Retina (tissue), 1 donor: ENCODE measurements at regions not wholly inside any gene's neighbourhood (a gene's known extent, or its start where the extent isn't known, plus 50 kb on each side); places are given as distances from the start of the nearest gene placed in this dataset.
"Not testable (repeated sequence)": the region's sequence is repeated elsewhere in the genome, so short reads cannot be mapped to it uniquely, and the experiment has no call there.

ENCODE experiments used
- DNase-seq: peaks from one replicate; pipeline ENCODE4 v3.0.0-alpha.2; 2016

GRCh38 chr20:48350313-48350988 is 477.3 kb downstream of the PREX1 start:
- no peak for DNase-seq

DNA sequence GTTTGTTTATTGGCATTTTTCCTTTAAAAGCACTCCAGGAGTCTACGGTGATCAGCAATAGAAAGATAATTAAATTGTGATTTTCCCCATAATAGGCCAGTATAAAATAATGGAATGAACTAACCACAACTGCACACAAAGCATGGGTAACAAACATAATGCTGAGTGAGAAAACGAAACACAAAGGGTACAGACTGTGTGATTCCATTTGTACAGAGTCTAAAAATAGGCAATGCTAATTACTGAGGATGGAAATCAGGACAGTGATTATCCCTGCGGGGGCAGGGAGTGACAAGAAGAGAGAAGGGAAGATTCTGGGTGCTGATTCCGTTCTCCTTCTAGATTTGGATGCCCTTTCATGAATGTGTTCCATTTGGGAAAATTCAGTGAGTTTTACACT is 478.1 kb downstream of the PREX1 start:
- DNase-seq: no peak

- no peak for DNase-seq
These were observed 479.8 kb downstream of the PREX1 start for GRCh38 chr20:48348022-48348421.

- no peak for DNase-seq
These were observed 484.8 kb downstream of the PREX1 start for GRCh38 chr20:48342822-48343513.

- no peak for DNase-seq
These were observed 486.9 kb downstream of the PREX1 start for GRCh38 chr20:48340883-48341281.

DNA sequence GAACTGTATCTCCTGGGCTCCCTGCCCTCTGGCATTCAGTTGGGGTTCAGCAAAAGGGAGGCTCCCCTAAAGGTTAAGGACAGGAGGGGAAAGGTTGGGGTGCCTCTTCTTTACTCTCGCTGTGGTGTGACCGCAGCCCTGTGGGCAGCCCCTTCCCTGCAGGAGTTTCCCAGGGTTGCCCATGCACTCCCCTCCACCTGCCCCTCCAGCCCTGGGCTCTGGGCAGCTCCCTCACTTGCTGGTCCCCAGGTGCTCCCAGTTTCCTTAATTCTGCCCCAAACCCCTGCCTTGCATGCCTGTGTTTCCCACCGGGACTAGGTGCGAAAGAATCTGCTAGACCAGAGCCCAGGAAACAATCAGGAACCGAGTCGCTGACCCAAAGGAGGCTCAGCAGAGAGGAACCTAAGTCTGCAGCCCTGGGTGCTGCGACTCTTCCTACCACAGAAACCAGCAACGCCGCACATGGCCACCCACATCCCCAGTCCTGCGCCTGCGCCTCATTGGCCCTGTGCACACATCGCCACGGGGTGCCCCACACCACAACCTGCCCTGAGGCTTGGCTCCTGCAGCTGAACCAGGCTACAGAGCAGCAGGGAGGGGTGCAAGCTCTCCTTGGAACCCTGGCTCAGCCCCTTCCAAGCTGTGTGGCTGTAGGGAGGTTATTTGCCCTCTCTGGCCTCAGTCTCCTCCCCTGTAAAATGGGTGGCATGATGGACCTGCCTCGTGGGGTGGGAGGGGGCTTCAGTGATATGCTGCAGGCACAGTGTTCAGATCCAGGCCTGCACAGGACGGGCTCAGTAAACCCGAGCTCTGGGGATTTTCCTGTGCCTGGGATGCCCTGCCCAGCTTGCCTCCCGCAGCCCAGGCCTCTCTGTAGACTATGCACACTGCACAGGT is 487.6 kb downstream of the PREX1 start:
- no peak for DNase-seq

- DNase-seq: no peak
These were observed 488.4 kb downstream of the PREX1 start for GRCh38 chr20:48339190-48339985.

DNA sequence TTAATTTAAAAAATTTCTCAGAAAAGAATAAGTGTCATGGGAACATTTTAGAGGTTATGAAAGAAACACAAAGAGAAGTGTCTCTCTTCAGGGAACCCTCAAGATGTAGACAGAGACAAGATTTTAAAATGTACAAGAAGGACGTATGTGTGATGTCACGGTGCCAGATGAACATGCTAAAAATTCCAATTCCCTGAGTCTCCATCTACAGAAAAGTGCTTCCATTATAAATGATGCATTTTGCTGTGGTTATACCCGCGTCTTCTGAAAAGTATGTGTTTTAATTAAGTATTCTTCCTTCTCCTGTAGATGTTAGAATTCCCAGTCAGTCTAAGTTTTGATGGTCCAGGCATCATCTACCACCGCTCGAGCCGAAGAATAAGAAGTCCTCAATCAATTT is 489.1 kb downstream of the PREX1 start:
- no peak for DNase-seq

GRCh38 chr20:48336597-48336996 is 491.2 kb downstream of the PREX1 start:
- DNase-seq: no peak

- DNase-seq: no peak
These were observed 492.3 kb downstream of the PREX1 start for GRCh38 chr20:48335308-48336050.

GRCh38 chr20:48333707-48334106 is 494.1 kb downstream of the PREX1 start:
- DNase-seq: no peak

DNA sequence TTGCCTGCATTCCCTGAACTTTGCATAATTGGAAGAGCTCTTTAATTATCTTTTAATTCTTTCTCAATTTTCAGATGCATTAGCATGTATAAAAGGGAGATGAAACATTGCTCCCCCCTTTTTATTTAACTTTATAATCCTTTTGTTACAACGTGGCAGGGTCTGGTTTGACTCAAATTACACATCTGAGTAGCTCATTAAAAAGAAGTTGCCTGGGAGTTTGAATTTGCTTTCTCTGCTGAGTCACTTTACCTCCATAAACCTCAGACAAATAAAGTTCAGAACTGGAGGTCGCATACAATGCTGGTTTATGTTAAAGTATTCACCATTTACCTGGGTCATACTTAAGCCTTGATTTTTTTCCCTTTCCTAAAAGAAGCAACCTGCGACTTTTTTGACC is 495.2 kb downstream of the PREX1 start:
- no peak for DNase-seq

DNA sequence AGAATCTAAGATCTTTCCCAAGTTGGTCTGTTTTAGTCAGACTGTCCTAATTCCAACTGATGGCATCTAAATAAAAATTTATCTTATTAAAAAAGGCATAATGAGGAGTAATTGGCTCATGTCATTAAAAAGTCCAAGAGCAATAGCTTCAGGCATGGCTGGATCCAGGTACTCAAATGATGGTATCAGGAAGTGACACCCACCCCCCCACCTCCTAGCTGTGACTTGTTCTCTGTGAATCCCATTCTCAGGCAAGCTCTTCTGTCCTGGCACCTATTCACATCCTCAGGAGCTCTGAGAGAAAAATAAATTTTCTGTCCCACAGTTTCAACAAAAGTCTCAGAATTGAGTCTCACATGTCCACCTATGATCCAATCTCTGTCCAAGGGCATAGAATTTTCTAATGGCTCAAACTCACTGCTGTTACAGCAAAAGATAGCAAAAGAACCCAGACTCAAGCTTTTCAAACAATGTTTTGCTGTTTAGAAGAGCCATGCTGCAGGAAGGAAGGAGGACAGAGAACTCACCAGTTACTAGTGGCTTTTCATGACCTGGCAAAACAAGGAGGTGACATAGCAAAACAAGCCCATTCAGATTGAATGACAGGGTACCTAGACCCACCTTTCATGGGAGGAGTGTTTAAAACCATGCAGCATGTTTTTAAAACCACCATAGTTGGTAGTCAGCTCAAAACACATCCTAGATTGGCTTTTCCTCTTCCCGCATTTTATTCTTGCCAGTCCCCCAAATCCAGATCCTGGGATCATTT is 496.1 kb downstream of the PREX1 start:
- DNase-seq: no peak

DNA sequence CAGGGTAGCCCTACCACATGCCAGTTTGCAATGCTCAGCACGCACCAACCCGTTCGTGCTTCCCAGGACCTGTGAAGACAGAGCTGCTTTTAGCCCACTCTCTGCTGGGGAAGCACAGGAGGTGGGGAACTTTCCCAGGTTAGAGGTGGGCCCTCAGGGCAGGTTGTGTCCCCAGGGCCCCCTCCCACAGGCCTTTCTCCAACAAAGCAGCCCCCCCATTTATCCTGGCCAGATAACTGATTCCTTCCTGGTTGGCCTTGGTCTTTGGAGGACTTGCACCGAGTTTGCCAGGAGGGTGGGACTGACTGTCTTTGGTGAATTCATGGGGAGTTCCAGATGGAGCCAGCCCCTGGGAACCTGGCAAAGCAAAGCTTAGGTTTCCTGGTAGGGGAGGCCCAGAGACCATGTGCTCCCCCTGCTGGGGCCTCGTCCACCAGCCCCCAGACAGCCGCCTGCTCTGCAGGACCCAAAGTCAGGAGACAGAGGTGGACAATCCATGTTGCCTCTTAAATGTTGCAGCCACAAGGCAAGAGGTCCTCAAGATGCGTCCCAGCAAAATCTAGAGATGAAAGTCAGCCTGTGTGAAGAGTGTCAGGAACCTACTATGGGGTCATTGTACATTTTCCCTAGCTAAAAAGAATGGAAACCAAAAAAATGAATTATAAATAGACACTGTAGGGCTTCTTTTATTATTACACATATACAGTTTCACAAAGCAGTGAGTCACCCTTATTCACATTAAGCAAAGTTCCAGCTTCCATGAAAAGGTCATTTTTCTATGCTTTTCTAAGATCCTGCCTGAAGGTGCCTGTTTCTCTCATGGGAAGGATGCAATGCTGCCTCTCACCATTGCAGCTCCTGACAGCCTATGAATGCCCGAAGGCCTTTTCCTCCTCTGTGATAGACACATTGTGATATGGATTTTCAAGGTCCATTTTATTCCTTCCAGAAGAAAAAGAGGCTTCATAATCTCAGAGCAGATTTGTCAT is 497.8 kb downstream of the PREX1 start:
- DNase-seq: peak; percentile 33

GRCh38 chr20:48329031-48329615 is 498.7 kb downstream of the PREX1 start:
- no peak for DNase-seq

DNA sequence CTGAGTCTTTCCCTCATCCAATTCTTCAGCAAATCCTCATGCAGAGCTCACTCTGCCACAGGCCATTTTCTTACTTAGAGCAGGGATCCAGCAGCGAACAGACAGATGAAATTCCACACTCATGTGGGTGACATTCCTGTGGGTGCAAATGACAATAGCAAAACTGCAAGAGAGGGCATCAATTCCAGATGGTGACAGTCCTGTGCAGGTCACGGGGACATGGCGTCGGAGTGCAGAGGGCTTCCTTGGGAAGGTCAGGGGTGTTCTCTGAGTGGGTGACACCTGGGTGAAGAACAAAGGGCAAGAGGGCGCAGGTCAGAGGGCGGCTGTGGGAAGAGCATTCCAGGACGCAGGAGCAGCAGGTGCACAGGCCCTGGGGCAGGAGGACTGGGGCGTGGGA is 500.0 kb downstream of the PREX1 start:
- not testable (repeated sequence) for DNase-seq

DNA sequence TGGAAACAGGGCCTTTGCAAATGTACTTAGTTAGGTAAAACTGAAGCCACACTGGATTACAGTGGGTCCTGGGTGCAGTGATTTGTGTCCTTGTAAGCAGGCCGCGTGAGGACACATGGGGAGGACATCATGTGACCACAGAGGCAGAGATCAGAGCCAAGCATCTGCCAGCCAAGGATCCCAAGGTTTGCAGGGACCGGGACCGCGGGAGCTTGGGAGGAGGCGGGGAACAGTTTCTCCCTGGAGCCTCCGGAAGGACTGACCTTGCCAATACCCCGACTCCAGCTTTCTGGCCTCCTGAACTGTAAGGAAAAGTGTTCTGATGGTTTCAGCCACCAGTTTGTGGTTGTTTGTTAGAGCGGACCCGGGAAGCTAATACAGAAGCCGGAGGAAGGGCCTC is 500.9 kb downstream of the PREX1 start:
- no peak for DNase-seq

GRCh38 chr20:48326434-48326691 is 501.4 kb downstream of the PREX1 start:
- DNase-seq: no peak

DNA sequence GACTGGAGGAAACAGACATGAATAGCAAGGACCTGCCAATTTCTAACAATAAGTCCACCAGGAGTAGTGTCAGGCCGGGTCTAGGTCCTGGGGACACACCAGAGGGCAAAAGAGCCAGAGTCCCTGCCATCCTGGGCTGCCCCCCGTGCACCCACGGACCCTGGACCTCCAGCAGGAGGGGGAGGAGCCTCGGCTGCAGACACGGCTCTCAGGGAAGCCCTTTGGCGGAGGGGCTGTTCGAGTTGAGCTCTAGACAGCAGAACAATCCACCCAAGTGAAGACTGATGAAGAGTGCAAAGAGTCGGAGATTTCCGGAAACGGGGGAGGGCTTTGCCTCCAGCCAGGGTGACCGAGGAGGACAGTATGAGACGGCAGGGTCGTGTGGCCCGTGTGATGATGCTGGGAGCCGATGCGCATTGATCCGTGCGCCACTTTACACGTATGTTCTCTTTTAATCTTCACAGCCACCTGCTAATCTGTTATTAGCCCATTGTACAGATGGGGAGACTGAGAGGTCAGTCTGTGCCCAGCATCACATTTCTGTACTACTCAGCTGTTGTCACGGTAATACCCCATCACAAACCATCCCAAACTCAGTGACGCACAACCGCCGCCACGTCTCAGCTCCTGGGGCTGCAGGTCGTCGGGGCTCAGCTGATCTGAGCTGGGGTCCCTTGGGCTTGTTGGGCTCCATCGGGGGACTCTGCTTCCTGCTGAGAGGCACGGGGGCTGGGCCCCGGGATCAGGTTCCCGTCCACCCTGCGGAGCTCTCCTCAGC is 502.0 kb downstream of the PREX1 start:
- DNase-seq: no peak
